ENCODE measurements at regions not wholly inside any gene's neighbourhood (a gene's known extent, or its start where the extent isn't known, plus 50 kb on each side); places are given as distances from the start of the nearest gene placed in this dataset.

GRCh38 chr18:27428716-27429475 is 243.8 kb upstream of the CHST9 start:
- Histone ChIP-seq H2AFZ (ENCODE audit: low read depth, low read length, poor library complexity, severe bottlenecking) (no peak overlapping the region), H3K4me3 (replicated peaks in 1 of 2; ENCODE audit: low read depth in 1 of 2, low read length in 2 of 2) (no peak overlapping the region), H3K27me3 (ENCODE audit: insufficient read depth, low read length) (no peaks in the 10 kb centered on the region), H4K20me1 (ENCODE audit: insufficient read depth) (no peaks in the 10 kb centered on the region), H3K36me3 (ENCODE audit: control insufficient read depth in 1 of 2, insufficient read depth in 2 of 2, low read length in 2 of 2) (no peaks in the 10 kb centered on the region), H3K9me2 (ENCODE audit: insufficient read depth) (no peaks in the 10 kb centered on the region), H3K4me1 (ENCODE audit: control insufficient read depth in 1 of 2, insufficient read depth in 2 of 2, low read length in 2 of 2) (no peaks in the 10 kb centered on the region), H3K9ac (ENCODE audit: low read length) (no peak overlapping the region), H3K9me3 (ENCODE audit: control insufficient read depth in 1 of 2, insufficient read depth in 1 of 2, low read depth in 1 of 2, low read length in 2 of 2) (peaks cover 0 to 3% of the 10 kb centered on the region in 2 experiments; a peak in 1 of 4 replicates), H3K4me2 (ENCODE audit: low read length) (no peak overlapping the region), H3K79me2 (ENCODE audit: insufficient read depth, low read length) (no peaks in the 10 kb centered on the region), H3K27ac (ENCODE audit: low read depth, low read length) (no peak overlapping the region)
- ChIA-PET CTCF (no interaction called here), POLR2A (no interaction called here), RAD21 (ENCODE audit: low non-redundant PET in 1 of 2, low total read pairs in 2 of 2, uncharacterized antibody in 2 of 2, unreplicated experiment in 2 of 2) (no interaction called here)
- intact Hi-C loops (cut with micrococcal nuclease) = no loop called here
- ATAC-seq (no peak), DNase-seq (ENCODE audit: low read depth, low spot score) (no peak)
- TF ChIP-seq CBX3 (IDR thresholded peaks at IDR 0.05; ENCODE audit: low read depth) = no peak
- TF ChIP-seq, protein P1, sequence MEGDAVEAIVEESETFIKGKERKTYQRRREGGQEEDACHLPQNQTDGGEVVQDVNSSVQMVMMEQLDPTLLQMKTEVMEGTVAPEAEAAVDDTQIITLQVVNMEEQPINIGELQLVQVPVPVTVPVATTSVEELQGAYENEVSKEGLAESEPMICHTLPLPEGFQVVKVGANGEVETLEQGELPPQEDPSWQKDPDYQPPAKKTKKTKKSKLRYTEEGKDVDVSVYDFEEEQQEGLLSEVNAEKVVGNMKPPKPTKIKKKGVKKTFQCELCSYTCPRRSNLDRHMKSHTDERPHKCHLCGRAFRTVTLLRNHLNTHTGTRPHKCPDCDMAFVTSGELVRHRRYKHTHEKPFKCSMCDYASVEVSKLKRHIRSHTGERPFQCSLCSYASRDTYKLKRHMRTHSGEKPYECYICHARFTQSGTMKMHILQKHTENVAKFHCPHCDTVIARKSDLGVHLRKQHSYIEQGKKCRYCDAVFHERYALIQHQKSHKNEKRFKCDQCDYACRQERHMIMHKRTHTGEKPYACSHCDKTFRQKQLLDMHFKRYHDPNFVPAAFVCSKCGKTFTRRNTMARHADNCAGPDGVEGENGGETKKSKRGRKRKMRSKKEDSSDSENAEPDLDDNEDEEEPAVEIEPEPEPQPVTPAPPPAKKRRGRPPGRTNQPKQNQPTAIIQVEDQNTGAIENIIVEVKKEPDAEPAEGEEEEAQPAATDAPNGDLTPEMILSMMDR (IDR thresholded peaks at IDR 0.05 in 2 of 3, conservative IDR thresholded peaks at IDR 0.05 in 1 of 3; ENCODE audit: borderline replicate concordance in 1 of 3, insufficient read depth in 1 of 3, low read depth in 2 of 3, low read length in 2 of 3) = no peak
- no peak for TF ChIP-seq SIN3A (IDR thresholded peaks at IDR 0.05; ENCODE audit: low read depth)
- TF ChIP-seq POLR2AphosphoS5 (IDR thresholded peaks at IDR 0.05; ENCODE audit: low read depth, low read length) = no peak
- TF ChIP-seq ATF3 (IDR thresholded peaks at IDR 0.05) = no peak
- no peak for TF ChIP-seq SP1 (IDR thresholded peaks at IDR 0.05; ENCODE audit: low read depth)
- TF ChIP-seq SRF (IDR thresholded peaks at IDR 0.05; ENCODE audit: low read depth) = no peak
- TF ChIP-seq EZH2phosphoT487 (IDR thresholded peaks at IDR 0.05; ENCODE audit: borderline replicate concordance) = no peak
- no TSS peak for BruUV-seq (replicated peaks)

All from HCT116 (cell line).